SK-N-MC (cell line): ENCODE measurements at regions not wholly inside any gene's neighbourhood (a gene's known extent, or its start where the extent isn't known, plus 50 kb on each side); places are given as distances from the start of the nearest gene placed in this dataset.

Experiments
- DNase-seq: peaks from one replicate; pipeline ENCODE4 v3.0.0-alpha.2; 2011; ENCODE audit warnings: low read depth, low spot score
- H3K27ac ChIP-seq: fragments of 200-600 bp; sonication (generic); 2 replicates; pipeline ENCODE4 v1.5.1; 2016; ENCODE audit warnings: mixed run types
- H3K36me3 ChIP-seq: fragments of 200-600 bp; sonication (generic); 2 replicates; pipeline ENCODE4 v1.6.1; 2017; ENCODE audit warnings: antibody characterized with exemption, low read length, mixed read lengths; ENCODE audit not compliant: insufficient read depth
- H3K4me3 ChIP-seq: fragments of 200-600 bp; sonication (generic); 2 replicates; pipeline ENCODE4 v1.5.1; 2016
- H3K9ac ChIP-seq: fragments of 200-600 bp; sonication (generic); 2 replicates; pipeline ENCODE4 v1.8.0; 2017; ENCODE audit warnings: mixed run types, mixed read lengths; ENCODE audit not compliant: insufficient read length
- H3K9me3 ChIP-seq: fragments of 200-600 bp; sonication (generic); 2 replicates; pipeline ENCODE4 v1.6.1; 2017; ENCODE audit warnings: low read depth, mild to moderate bottlenecking, antibody characterized with exemption, low read length, moderate library complexity, mixed read lengths
- EZH2 ChIP-seq: fragments of 200-600 bp; sonication (generic); IDR thresholded peaks from one replicate; pipeline ENCODE4 v1.6.1; 2017; ENCODE audit warnings: antibody characterized with exemption
- FOXP2 ChIP-seq: optimal IDR thresholded peaks from 2 replicates; pipeline ENCODE3; 2011; ENCODE audit warnings: mild to moderate bottlenecking, moderate library complexity; ENCODE audit not compliant: insufficient read depth; ENCODE audit errors: extremely low read length, control extremely low read depth
- POLR2AphosphoS5 ChIP-seq: IDR thresholded peaks from 2 replicates; pipeline ENCODE4 v1.6.1; 2012; ENCODE audit warnings: mild to moderate bottlenecking, low read depth, low read length, borderline replicate concordance

DNA sequence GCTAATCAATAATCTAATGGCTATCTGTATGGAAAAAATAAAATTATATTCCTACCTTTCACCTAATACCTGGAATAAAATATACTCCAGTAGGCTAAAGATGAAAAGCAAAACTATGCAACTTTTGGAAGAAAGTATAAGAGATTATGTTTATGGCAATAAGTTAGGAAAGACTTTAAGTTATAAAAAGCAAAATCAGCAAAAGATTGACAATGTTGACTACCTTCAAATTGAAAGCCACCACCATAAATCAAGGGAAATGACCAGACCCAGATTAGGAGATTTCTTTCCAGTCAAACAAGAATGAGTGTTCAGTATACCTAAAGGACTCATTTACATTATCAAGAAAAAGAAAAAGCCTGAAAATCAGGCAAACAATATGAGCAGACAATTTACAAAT, 159.1 kb upstream of the ZBED5 start:
- no peak overlapping the region for H3K27ac ChIP-seq
- H3K9me3 ChIP-seq = no peaks in the 10 kb centered on the region
- no peak for TF ChIP-seq FOXP2
- no peak overlapping the region for H3K4me3 ChIP-seq
- no peak overlapping the region for H3K9ac ChIP-seq
- H3K36me3 ChIP-seq = no peaks in the 10 kb centered on the region
- no peak for DNase-seq

DNA sequence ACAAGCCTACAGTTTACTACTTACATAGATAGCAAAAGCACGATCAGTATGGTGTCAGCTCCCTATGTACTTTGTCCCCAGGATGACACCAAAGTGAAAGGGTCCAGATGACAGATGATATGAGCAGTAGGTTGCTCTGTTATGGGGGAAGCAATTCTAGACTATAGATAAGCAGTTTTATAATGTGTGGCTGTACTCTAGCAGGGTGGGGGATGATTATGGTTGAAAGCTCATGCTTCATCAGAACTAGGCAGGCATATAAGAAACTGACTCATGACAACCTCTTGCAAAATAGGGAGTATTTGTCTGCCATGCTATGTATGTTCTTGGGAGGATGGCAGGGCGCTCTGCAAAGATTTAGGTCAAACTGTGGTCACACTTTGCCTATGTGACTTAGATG, 158.2 kb upstream of the ZBED5 start:
- H3K27ac ChIP-seq = no peak overlapping the region
- no peak overlapping the region for H3K4me3 ChIP-seq
- no peak overlapping the region for H3K9ac ChIP-seq
- TF ChIP-seq EZH2 = no peak
- no peak for TF ChIP-seq FOXP2
- TF ChIP-seq POLR2AphosphoS5 = no peak
- no peaks in the 10 kb centered on the region for H3K9me3 ChIP-seq
- DNase-seq = no peak
- H3K36me3 ChIP-seq = no peaks in the 10 kb centered on the region

DNA sequence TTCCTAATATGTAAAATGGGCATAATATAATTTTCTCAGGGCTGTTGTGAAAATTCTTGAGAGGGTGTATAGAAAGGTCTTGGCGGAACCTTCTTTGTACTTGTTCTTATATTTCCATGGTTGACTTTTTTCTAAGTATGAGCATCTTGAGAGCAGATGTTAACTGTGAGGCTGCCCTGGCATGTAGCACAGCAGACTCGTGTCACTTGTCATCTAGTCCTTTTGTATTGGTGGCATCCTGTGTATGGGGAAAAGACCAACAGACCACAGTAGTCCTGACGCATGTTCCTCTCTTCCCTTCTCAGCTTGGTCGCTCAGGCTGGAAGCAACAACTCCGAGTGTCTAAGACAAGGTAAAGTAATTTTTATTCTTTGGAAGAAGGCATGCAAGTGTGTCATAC, 153.8 kb upstream of the ZBED5 start:
- no peak for DNase-seq
- no peaks in the 10 kb centered on the region for H3K36me3 ChIP-seq
- no peak overlapping the region for H3K9ac ChIP-seq
- no peak overlapping the region for H3K4me3 ChIP-seq
- no peak overlapping the region for H3K27ac ChIP-seq
- no peaks in the 10 kb centered on the region for H3K9me3 ChIP-seq
- TF ChIP-seq EZH2 = no peak
- TF ChIP-seq POLR2AphosphoS5 = no peak
- TF ChIP-seq FOXP2 = no peak

DNA sequence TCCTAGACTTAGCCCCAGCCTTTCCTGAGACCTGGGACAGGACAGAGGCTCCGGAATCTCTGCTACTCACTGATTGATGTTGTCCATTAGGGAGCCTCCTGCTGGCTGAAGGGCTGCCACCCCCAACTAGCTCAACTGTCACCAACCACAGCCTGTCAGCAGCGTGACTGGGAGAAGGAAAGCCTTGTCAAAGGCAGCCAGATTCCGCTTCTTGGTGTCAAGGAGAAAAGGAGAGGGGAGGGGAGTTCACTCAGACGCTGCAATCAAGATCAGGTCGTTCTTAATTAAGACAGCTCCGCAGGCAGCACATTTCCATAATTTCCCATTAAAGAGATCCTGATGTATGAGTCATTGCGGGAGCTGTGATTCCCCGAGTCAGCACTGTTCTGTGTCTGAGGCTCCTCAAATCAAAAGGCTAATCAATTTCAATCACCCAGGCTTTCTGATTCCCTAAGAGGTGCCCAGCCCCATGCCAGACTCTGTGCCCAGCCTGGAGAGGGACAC, 152.8 kb upstream of the ZBED5 start:
- H3K9me3 ChIP-seq = no peaks in the 10 kb centered on the region
- no peak overlapping the region for H3K4me3 ChIP-seq
- H3K9ac ChIP-seq = no peak overlapping the region
- H3K36me3 ChIP-seq = no peaks in the 10 kb centered on the region
- DNase-seq = no peak
- no peak overlapping the region for H3K27ac ChIP-seq
- no peak for TF ChIP-seq EZH2
- no peak for TF ChIP-seq POLR2AphosphoS5
- TF ChIP-seq FOXP2 = no peak

DNA sequence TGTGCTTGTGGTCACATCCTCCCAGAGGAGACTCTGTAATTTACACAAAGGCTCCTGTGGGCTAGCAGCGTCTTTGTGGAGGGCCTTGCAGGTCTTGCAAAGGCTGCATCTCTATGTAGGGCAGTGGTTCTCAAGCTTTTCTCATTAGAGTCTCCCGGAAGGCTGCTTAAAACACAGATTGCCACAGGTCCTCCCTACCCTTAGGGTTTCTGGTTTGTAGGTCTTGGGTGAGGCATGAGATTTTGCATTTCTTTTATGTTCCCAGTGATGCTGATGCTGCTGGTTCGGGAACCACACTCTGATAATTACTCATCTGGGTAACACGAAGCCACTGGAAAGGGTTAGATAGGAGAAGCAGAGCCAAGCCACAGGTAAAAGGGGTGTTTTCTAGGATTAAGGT, 151.3 kb upstream of the ZBED5 start:
- no peak for DNase-seq
- Histone ChIP-seq H3K9ac (no peak overlapping the region), H3K9me3 (no peaks in the 10 kb centered on the region), H3K36me3 (no peaks in the 10 kb centered on the region), H3K4me3 (no peak overlapping the region), H3K27ac (no peak overlapping the region)
- no peak for TF ChIP-seq POLR2AphosphoS5
- TF ChIP-seq FOXP2 = no peak
- no peak for TF ChIP-seq EZH2

DNA sequence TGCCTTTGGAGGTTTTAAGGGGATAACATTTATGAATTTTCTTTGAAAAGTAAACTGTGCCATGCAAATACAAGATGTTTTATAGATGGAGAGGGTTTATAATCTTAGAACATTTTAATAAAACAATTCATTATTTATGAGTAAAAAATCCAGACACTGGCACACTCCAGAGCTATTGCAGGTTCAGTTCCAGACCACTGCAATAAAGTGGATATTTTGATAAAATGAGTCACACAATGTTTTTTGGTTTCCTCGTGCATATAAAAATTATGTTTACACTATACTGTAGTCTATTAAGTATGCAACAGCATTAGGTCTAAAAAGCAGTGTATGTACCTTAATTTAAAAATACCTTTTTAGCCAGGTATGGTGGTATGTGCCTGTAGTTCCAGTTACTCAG, 146.2 kb upstream of the ZBED5 start:
- Histone ChIP-seq H3K36me3 (no peaks in the 10 kb centered on the region), H3K9ac (no peak overlapping the region), H3K4me3 (no peak overlapping the region), H3K9me3 (no peaks in the 10 kb centered on the region), H3K27ac (no peak overlapping the region)
- TF ChIP-seq EZH2 (no peak), FOXP2 (no peak), POLR2AphosphoS5 (no peak)
- no peak for DNase-seq

DNA sequence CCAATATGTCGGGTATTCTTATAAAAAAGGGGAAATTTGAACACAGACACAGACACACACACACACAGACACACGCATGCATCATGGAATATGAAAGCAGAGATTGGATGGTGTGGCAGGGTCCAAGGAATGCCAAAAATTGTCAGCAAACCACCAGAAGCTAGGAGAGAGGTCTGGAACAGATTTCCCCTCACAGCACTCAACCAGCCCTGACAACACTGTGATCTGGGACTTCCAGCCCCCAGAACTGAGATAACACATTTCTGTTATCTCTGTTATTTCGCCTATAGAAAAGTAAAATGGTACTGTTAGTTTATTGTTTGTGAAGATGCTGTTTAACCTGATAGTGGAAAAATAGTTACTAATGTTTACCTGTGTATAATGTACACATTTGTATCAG, 145.4 kb upstream of the ZBED5 start:
- Histone ChIP-seq H3K9me3 (no peaks in the 10 kb centered on the region), H3K36me3 (no peaks in the 10 kb centered on the region), H3K27ac (no peak overlapping the region), H3K4me3 (no peak overlapping the region), H3K9ac (no peak overlapping the region)
- no peak for DNase-seq
- no peak for TF ChIP-seq EZH2
- no peak for TF ChIP-seq FOXP2
- TF ChIP-seq POLR2AphosphoS5 = no peak

DNA sequence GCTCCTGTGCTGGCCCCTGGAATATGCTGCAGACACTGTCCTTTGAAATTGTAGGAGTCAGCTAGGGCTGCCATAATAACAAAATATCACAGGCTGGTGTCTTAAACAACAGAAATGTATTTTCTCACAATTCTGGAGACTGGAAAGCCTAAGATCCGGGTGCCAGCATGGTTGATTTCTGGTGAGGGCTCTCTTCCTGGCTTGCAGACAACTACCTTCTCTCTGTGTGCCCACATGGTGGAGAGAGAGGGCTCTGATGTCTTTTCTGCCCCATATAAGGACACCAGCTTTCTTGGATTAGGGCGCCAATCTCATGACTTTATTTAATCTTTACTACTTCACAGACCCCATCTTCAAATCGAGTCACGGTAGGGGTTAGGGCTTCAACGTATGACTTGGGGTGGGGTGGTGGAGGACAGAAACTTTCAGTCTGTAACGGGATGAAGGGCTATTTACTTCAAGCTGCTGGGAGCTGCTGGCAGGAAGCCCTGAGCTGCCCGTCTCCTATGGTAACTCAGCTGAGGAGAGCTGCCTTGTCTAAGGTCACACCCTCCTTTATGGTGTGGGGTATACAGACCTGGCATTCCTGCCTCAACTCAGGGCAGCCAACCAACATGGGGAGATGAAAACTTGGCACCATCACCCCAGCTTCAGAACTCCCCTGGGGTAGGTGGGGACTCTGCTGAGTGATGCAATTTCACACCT, 142.9 kb upstream of the ZBED5 start:
- no peak overlapping the region for H3K9ac ChIP-seq
- DNase-seq = no peak
- no peaks in the 10 kb centered on the region for H3K36me3 ChIP-seq
- TF ChIP-seq FOXP2 (no peak), EZH2 (no peak), POLR2AphosphoS5 (no peak)
- no peak overlapping the region for H3K27ac ChIP-seq
- H3K4me3 ChIP-seq = no peak overlapping the region
- no peaks in the 10 kb centered on the region for H3K9me3 ChIP-seq

DNA sequence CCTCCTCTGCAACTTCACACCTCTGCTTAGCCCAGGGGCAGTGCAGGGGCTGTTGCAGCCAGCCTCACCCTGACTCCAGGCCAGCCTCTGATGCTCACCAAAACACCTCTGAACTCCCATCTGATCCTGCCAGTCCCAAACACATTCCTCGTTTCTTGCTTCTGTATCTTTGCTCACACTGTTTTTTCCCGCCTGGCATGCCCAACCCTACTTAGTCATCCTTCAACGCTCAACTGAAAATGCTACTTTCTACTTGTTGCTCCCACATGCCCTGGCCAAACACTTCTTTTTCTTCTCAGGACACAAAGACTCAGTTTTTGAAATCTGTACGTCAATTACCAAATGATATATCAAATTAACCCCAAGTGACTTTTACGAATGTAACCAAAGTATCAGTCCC, 140.8 kb upstream of the ZBED5 start:
- H3K9me3 ChIP-seq = 0 out of 2 replicates have a peak, but pooled peaks cover 4% of the 10 kb centered on the region
- H3K4me3 ChIP-seq = no peak overlapping the region
- TF ChIP-seq POLR2AphosphoS5 (no peak), EZH2 (no peak), FOXP2 (no peak)
- no peaks in the 10 kb centered on the region for H3K36me3 ChIP-seq
- no peak overlapping the region for H3K27ac ChIP-seq
- DNase-seq = no peak
- no peak overlapping the region for H3K9ac ChIP-seq
